CD4-positive, CD25-positive, alpha-beta regulatory T cell (primary cell): ENCODE measurements at regions not wholly inside any gene's neighbourhood (a gene's known extent, or its start where the extent isn't known, plus 50 kb on each side); places are given as distances from the start of the nearest gene placed in this dataset.

ENCODE experiments used
- ATAC-seq, 2 donors: fragments of 150-1000 bp; cut with Tn5 transposase; one replicate each; pipeline ENCODE4 v1.10.0; 2021; ENCODE audit warnings: low read depth in 2 of 2, moderate number of reproducible peaks in 2 of 2, moderate library complexity in 1 of 2
- DNase-seq, 3 donors: peaks; one replicate each; pipeline versions ENCODE4 v3.0.0 to v3.0.0-alpha.2; 2012 to 2022; ENCODE audit warnings: mixed read lengths in 1 of 3
- H3K27ac ChIP-seq: one replicate; pipeline ENCODE4 v1.7.0; 2013; ENCODE audit warnings: mild to moderate bottlenecking, low read length; ENCODE audit not compliant: insufficient read depth, poor library complexity, severe bottlenecking
- H3K27me3 ChIP-seq: one replicate; pipeline ENCODE4 v1.7.0; 2013; ENCODE audit warnings: low read length; ENCODE audit not compliant: control insufficient read depth, insufficient read depth
- H3K36me3 ChIP-seq: one replicate; pipeline ENCODE4 v1.7.0; 2013; ENCODE audit warnings: mild to moderate bottlenecking, low read length, moderate library complexity; ENCODE audit not compliant: control insufficient read depth, insufficient read depth
- H3K4me1 ChIP-seq: 2 replicates; pipeline ENCODE4 v1.7.0; 2013; ENCODE audit warnings: mild to moderate bottlenecking, low read length; ENCODE audit not compliant: insufficient read depth, control insufficient read depth, poor library complexity, severe bottlenecking
- H3K4me3 ChIP-seq: one replicate; pipeline ENCODE4 v1.7.0; 2013; ENCODE audit warnings: low read depth, mild to moderate bottlenecking, low read length, moderate library complexity
- H3K9me3 ChIP-seq, 2 experiments: 1 replicate in 1 of 2; 2 replicates in 1 of 2; pipeline ENCODE4 v1.7.0; 2013; ENCODE audit warnings: low read length in 2 of 2, mild to moderate bottlenecking in 1 of 2, moderate library complexity in 1 of 2; ENCODE audit not compliant: control insufficient read depth in 2 of 2
- H3K27ac Mint-ChIP-seq, 3 donors: one replicate each; pipeline ENCODE4 v1.8.0; 2020 to 2022; ENCODE audit warnings: mild to moderate bottlenecking in 3 of 3, mixed read lengths in 3 of 3, moderate library complexity in 2 of 3
- H3K27me3 Mint-ChIP-seq: one replicate; pipeline ENCODE4 v1.8.0; 2022; ENCODE audit warnings: mild to moderate bottlenecking, mixed read lengths
- H3K36me3 Mint-ChIP-seq: one replicate; pipeline ENCODE4 v1.8.0; 2020; ENCODE audit warnings: mixed read lengths
- H3K4me1 Mint-ChIP-seq, 4 donors: one replicate each; pipeline ENCODE4 v1.8.0; 2020 to 2022; ENCODE audit warnings: mixed read lengths in 4 of 4, mild to moderate bottlenecking in 1 of 4
- H3K4me3 Mint-ChIP-seq, 4 donors: one replicate each; pipeline ENCODE4 v1.8.0; 2020 to 2022; ENCODE audit warnings: mild to moderate bottlenecking in 4 of 4, mixed read lengths in 4 of 4, moderate library complexity in 3 of 4
- H3K9me3 Mint-ChIP-seq, 7 donors: one replicate each; pipeline ENCODE4 v1.8.0; 2020 to 2022; ENCODE audit warnings: mixed read lengths in 7 of 7, mild to moderate bottlenecking in 3 of 7, moderate library complexity in 2 of 7

DNA sequence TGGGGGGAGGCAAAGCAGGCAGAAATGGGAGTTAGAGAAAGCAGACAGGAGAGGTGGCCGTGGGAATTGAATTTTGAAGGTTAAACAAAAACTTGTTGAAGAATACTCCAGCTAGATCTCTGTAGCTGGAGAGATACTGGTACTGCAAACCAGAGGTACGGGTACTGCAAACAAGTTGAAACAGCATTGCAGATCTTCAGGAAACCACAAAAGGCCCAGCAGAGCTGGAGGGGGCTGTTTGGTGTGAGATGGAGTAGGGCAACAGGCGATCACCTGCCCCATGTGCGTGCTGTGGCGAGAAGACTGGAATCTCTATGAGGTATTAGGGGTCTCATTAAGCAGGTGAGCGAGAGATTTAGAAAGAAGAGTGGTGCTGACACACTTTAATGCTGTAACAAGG, 77.7 kb upstream of the RGS4 start:
- Mint-ChIP-seq H3K9me3 (peaks cover 0 to 3% (median 0%) of the 10 kb centered on the region in 7 donors), H3K27me3 (no peaks in the 10 kb centered on the region), H3K36me3 (no peaks in the 10 kb centered on the region), H3K4me3 (no peak overlapping the region), H3K27ac (no peak overlapping the region), H3K4me1 (no peaks in the 10 kb centered on the region)
- no peak overlapping the region for H3K27ac ChIP-seq
- ATAC-seq (no peak), DNase-seq (no peak)
- H3K4me3 ChIP-seq: no peak overlapping the region
- H3K36me3 ChIP-seq: no peaks in the 10 kb centered on the region
- no peaks in the 10 kb centered on the region for H3K4me1 ChIP-seq
- H3K27me3 ChIP-seq: peaks cover 3% of the 10 kb centered on the region
- H3K9me3 ChIP-seq: no peaks in the 10 kb centered on the region

DNA sequence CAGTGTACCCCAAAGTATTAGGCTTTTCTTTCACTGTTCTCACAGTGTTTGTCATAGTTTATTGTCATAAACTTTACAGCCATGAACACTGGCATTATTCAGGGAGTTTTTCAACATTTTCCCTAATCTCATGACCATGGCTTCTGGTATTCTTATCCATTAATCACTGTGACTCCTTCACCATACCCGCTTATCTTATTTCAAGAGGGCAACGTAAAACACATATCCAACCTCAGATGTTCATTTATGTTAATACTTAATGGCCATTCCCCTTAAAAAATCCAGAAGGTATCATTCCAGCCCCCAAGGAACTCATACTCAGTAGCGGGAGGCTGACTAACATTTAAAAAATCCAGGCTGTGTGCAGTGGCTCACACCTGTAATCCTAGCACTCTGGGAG, 78.5 kb upstream of the RGS4 start:
- Mint-ChIP-seq H3K27me3 (no peaks in the 10 kb centered on the region), H3K36me3 (no peaks in the 10 kb centered on the region), H3K9me3 (peaks cover 0 to 3% (median 0%) of the 10 kb centered on the region in 7 donors), H3K4me1 (no peaks in the 10 kb centered on the region), H3K4me3 (no peak overlapping the region), H3K27ac (no peak overlapping the region)
- Histone ChIP-seq H3K4me3 (no peak overlapping the region), H3K36me3 (no peaks in the 10 kb centered on the region), H3K4me1 (no peaks in the 10 kb centered on the region), H3K9me3 (no peaks in the 10 kb centered on the region), H3K27me3 (peaks cover 3% of the 10 kb centered on the region), H3K27ac (no peak overlapping the region)
- ATAC-seq (no peak), DNase-seq (no peak)

DNA sequence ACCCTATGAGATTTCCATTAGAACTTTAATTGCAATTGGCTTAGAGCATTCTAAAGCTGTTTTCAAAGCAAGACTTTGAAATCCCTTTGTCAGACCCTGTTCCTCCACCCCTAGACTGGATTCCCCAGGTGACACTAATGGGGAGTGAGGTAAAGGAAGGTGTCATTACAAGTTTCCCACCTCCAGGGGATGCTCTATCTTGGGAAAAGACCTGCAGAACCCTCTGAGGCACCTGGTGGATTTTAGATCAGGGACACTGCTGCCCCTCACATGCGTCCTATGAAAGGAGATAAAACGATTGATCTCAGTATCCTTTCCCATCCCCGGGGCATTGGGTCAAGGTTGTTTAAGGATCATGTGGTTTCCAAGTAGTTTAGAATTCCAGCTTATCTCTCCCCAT, 80.3 kb upstream of the RGS4 start:
- H3K4me3 Mint-ChIP-seq: no peak overlapping the region
- no peaks in the 10 kb centered on the region for H3K27me3 Mint-ChIP-seq
- ATAC-seq (no peak), DNase-seq (no peak)
- Histone ChIP-seq H3K4me3 (no peak overlapping the region), H3K4me1 (no peaks in the 10 kb centered on the region), H3K27me3 (peaks cover 3% of the 10 kb centered on the region), H3K27ac (no peak overlapping the region), H3K9me3 (no peaks in the 10 kb centered on the region), H3K36me3 (no peaks in the 10 kb centered on the region)
- peaks cover 0 to 6% (median 0%) of the 10 kb centered on the region in 7 donors for H3K9me3 Mint-ChIP-seq
- H3K27ac Mint-ChIP-seq: no peak overlapping the region
- H3K36me3 Mint-ChIP-seq: no peaks in the 10 kb centered on the region
- H3K4me1 Mint-ChIP-seq: no peaks in the 10 kb centered on the region

DNA sequence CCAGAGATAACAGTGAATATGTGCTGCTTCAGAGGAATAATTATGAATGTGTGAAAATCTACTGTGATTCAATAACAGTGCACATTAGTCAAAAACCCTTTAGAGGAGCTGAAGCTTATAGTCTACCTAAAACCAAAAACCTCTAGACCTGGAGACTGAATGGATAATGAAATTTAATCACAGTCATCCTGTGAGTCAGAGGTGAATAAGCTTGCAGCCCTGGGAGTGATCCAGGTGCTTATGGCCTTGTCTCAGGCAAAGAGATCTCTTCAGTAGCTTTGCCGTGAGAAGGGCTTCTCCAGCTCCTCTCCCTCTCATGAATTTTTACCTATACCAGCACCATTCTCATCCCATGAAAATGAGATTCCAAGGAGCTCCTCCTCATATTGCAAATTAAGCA, 81.3 kb upstream of the RGS4 start:
- Mint-ChIP-seq H3K4me1 (no peaks in the 10 kb centered on the region), H3K4me3 (no peak overlapping the region), H3K27ac (no peak overlapping the region), H3K36me3 (no peaks in the 10 kb centered on the region), H3K27me3 (no peaks in the 10 kb centered on the region), H3K9me3 (peaks cover 0 to 6% (median 0%) of the 10 kb centered on the region in 7 donors)
- ATAC-seq (no peak), DNase-seq (no peak)
- no peak overlapping the region for H3K4me3 ChIP-seq
- no peaks in the 10 kb centered on the region for H3K9me3 ChIP-seq
- H3K27ac ChIP-seq: no peak overlapping the region
- H3K27me3 ChIP-seq: peaks cover 3% of the 10 kb centered on the region
- no peaks in the 10 kb centered on the region for H3K36me3 ChIP-seq
- H3K4me1 ChIP-seq: no peaks in the 10 kb centered on the region

DNA sequence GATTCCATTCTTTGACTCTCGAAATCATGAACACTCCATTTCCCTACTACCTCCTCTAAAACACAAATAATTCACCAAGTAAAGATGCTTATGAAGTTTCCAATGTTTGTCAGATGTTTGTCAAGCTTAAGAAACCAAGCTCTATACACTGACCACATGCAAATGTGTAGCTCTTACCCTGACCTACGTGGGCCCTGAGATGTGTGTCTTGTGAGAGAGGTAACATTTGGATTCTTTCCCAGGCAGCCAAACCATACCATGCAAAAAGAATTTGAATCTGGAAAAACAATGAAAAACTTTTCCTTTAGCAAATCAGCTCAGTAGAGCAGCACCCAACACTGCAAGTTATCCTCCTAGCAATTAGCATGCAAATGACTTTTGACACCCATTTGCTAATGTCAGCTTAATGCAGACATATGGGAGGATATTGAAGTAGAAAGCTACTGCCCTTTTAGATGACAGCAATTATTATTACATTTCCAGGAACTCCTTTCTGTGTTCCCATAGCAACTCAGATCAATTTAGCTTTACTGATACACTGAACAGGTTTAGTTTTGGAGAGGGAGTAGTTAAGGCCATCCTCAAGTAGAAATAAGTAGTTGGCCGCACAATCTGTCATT, 83.2 kb upstream of the RGS4 start:
- ATAC-seq: no peak
- Mint-ChIP-seq H3K4me1 (no peaks in the 10 kb centered on the region), H3K4me3 (no peak overlapping the region), H3K36me3 (no peaks in the 10 kb centered on the region), H3K27ac (no peak overlapping the region), H3K9me3 (peaks cover 0 to 5% (median 0%) of the 10 kb centered on the region in 7 donors), H3K27me3 (peaks cover 5% of the 10 kb centered on the region)
- H3K4me1 ChIP-seq: no peaks in the 10 kb centered on the region
- H3K9me3 ChIP-seq: no peaks in the 10 kb centered on the region
- no peaks in the 10 kb centered on the region for H3K36me3 ChIP-seq
- H3K27me3 ChIP-seq: peaks cover 5% of the 10 kb centered on the region
- no peak overlapping the region for H3K27ac ChIP-seq
- no peak overlapping the region for H3K4me3 ChIP-seq
- no peak for DNase-seq

DNA sequence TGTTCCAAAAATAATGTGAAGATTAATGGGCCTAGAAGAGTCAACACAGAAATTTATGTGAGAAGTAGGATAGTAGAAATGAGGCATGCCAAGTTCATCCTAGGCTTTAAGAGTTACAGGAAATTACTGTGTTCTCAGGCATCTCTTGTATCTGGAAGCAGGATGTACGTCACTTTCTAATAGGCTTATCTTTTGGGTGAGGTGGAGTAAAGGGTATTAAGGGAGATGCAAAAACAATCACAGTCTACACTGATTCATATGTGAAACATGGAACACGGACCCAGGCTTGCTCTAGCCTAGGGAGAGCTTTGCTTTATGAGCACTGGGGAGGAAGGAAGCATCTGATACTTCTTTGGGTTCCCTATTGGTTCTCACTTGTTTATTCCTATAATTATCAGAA, 84.5 kb upstream of the RGS4 start:
- H3K9me3 ChIP-seq: no peaks in the 10 kb centered on the region
- no peaks in the 10 kb centered on the region for H3K4me1 Mint-ChIP-seq
- H3K27me3 Mint-ChIP-seq: peaks cover 5% of the 10 kb centered on the region
- no peaks in the 10 kb centered on the region for H3K4me1 ChIP-seq
- no peak for DNase-seq
- H3K36me3 ChIP-seq: no peaks in the 10 kb centered on the region
- peaks cover 5% of the 10 kb centered on the region for H3K27me3 ChIP-seq
- H3K4me3 ChIP-seq: no peak overlapping the region
- H3K27ac Mint-ChIP-seq: no peak overlapping the region
- no peak overlapping the region for H3K27ac ChIP-seq
- H3K36me3 Mint-ChIP-seq: no peaks in the 10 kb centered on the region
- H3K4me3 Mint-ChIP-seq: no peak overlapping the region
- no peak for ATAC-seq
- peaks cover 0 to 4% (median 0%) of the 10 kb centered on the region in 7 donors for H3K9me3 Mint-ChIP-seq

DNA sequence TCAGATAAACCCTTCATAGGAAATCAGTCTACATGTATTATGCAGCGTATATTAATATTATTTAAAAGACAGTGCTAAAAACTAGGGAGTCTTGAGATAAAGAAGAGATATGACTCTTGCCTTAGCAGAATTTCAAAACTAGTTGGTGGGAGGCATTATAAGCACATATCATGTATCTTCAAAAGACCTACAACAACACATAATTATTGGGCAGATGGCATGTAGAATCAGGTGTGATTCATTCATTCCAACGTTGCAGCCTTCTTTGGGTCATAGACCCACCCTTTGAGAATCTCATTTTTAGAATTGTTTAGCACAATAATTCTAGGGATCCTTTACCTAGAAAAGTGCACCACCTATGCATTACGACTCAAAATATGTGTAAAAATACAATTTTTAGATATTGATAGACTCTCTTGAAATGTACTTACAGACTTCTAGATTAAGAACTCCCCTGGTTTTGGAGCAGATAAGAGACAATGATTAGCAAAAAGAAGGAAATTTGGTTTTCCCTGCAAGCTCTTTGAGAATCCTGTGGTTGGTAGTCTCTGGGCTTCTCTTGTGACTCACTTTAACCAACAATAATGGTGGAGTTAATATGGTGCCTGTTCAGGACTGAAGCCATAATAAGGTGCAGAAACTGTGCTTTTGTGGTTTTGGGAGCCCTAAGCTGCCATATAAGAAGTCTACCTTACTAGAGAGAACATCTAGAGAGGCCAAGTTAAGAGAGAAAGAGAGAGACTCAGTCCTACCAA, 85.3 kb upstream of the RGS4 start:
- ATAC-seq (no peak), DNase-seq (no peak)
- Mint-ChIP-seq H3K36me3 (no peaks in the 10 kb centered on the region), H3K4me3 (no peak overlapping the region), H3K4me1 (no peaks in the 10 kb centered on the region), H3K27ac (no peak overlapping the region), H3K27me3 (peaks cover 5% of the 10 kb centered on the region), H3K9me3 (peaks cover 0 to 6% (median 0%) of the 10 kb centered on the region in 7 donors)
- no peak overlapping the region for H3K4me3 ChIP-seq
- H3K36me3 ChIP-seq: no peaks in the 10 kb centered on the region
- no peak overlapping the region for H3K27ac ChIP-seq
- H3K9me3 ChIP-seq: no peaks in the 10 kb centered on the region
- no peaks in the 10 kb centered on the region for H3K4me1 ChIP-seq
- H3K27me3 ChIP-seq: peaks cover 5% of the 10 kb centered on the region

DNA sequence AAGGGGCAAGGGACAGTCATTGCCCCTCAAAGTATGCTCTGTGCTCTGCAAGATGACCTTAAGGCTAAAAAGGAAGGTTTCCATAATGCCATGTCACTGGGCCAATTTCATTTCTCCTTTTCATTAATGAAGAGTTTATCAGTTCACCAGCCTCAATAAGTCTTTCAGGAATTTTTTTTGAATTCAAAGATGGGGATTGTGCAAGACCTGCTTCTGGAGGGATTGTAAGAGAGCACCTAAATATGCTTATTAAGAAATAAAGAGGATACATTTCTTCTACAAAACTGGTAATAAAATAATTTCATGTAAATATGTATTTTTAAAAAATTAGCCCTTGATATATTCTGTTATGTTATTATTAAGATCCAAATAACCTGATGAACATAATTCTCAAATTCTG, 86.8 kb upstream of the RGS4 start:
- Mint-ChIP-seq H3K36me3 (no peaks in the 10 kb centered on the region), H3K4me1 (no peaks in the 10 kb centered on the region), H3K9me3 (peaks cover 0 to 6% (median 0%) of the 10 kb centered on the region in 7 donors), H3K27ac (no peak overlapping the region), H3K4me3 (no peak overlapping the region), H3K27me3 (peaks cover 5% of the 10 kb centered on the region)
- no peaks in the 10 kb centered on the region for H3K4me1 ChIP-seq
- H3K9me3 ChIP-seq: no peaks in the 10 kb centered on the region
- H3K4me3 ChIP-seq: no peak overlapping the region
- no peak for ATAC-seq
- H3K27ac ChIP-seq: no peak overlapping the region
- peaks cover 2% of the 10 kb centered on the region for H3K27me3 ChIP-seq
- DNase-seq: no peak
- H3K36me3 ChIP-seq: no peaks in the 10 kb centered on the region
